ENCODE measurements at regions not wholly inside any gene's neighbourhood (a gene's known extent, or its start where the extent isn't known, plus 50 kb on each side); places are given as distances from the start of the nearest gene placed in this dataset.

- H3K23ac ChIP-seq (ENCODE audit: insufficient read length, low read depth, low read length): no peak overlapping the region
- no peak for TF ChIP-seq CTCF (conservative IDR thresholded peaks at IDR 0.05)
- Mint-ChIP-seq H3K4me3 (no peak overlapping the region), H3K9me3 (peaks cover 19 to 30% of the 10 kb centered on the region in 2 experiments), H3K27ac (no peak overlapping the region), H3K36me3 (ENCODE audit: insufficient read depth in 1 of 3, low read depth in 3 of 3) (peaks cover 7 to 10% (median 7%) of the 10 kb centered on the region in 3 experiments), H3K27me3 (ENCODE audit: low read depth) (peaks cover 6% of the 10 kb centered on the region), H3K4me1 (no peaks in the 10 kb centered on the region)
- H3K9ac ChIP-seq (ENCODE audit: extremely low read depth, insufficient read length, low read length): no peak overlapping the region
- no peak overlapping the region for H3K14ac ChIP-seq (ENCODE audit: insufficient read depth, low read length)
- H2BK20ac ChIP-seq (ENCODE audit: low read depth, low read length, poor library complexity, severe bottlenecking): no peak overlapping the region
- H2BK5ac ChIP-seq (ENCODE audit: insufficient read length, low read length): no peak overlapping the region
- H4K5ac ChIP-seq (ENCODE audit: insufficient read length, low read depth, low read length): no peak overlapping the region
- no peaks in the 10 kb centered on the region for H3K79me1 ChIP-seq (ENCODE audit: insufficient read depth, low read depth, low read length, poor library complexity, severe bottlenecking)
- no peak overlapping the region for H2BK120ac ChIP-seq (ENCODE audit: low read depth, low read length, poor library complexity, severe bottlenecking)
- no peaks in the 10 kb centered on the region for H3K9me3 ChIP-seq (ENCODE audit: control insufficient read depth, low read depth, low read length)
- no peak overlapping the region for H2BK12ac ChIP-seq (ENCODE audit: insufficient read length, low read depth, low read length)
- H3K27ac ChIP-seq (ENCODE audit: insufficient read length, low read depth, low read length): no peak overlapping the region
- H3K4me2 ChIP-seq (ENCODE audit: insufficient read depth, insufficient read length, low read length): no peak overlapping the region
- no peak overlapping the region for H2BK15ac ChIP-seq (ENCODE audit: low read depth, low read length)
- no peaks in the 10 kb centered on the region for H3K79me2 ChIP-seq (ENCODE audit: insufficient read depth, low read length)
- no peak overlapping the region for H3K56ac ChIP-seq (ENCODE audit: insufficient read length, low read depth, low read length)
- DNase-seq: no peak
- no peaks in the 10 kb centered on the region for H3K4me1 ChIP-seq (ENCODE audit: insufficient read depth, low read length)
- H4K91ac ChIP-seq (ENCODE audit: insufficient read length, low read depth, low read length): no peak overlapping the region
- H3T11ph ChIP-seq (ENCODE audit: low read length): no peak overlapping the region
- H3K27me3 ChIP-seq (ENCODE audit: insufficient read depth, low read length): no peaks in the 10 kb centered on the region
- H2AFZ ChIP-seq (ENCODE audit: low read length): no peak overlapping the region
- no peaks in the 10 kb centered on the region for H3K23me2 ChIP-seq (ENCODE audit: insufficient read length, low read depth, low read length, poor library complexity, severe bottlenecking)
- H3K18ac ChIP-seq (ENCODE audit: insufficient read length, low read depth, low read length): no peak overlapping the region
- no peak overlapping the region for H3K4ac ChIP-seq (ENCODE audit: low read depth, low read length)
- no peaks in the 10 kb centered on the region for H4K20me1 ChIP-seq (ENCODE audit: control insufficient read depth, insufficient read depth, insufficient read length)
- no peak overlapping the region for H2AK5ac ChIP-seq (ENCODE audit: insufficient read length, low read length)
- H4K8ac ChIP-seq (replicated peaks; ENCODE audit: insufficient read length, low read depth, low read length): no peak overlapping the region
Measured at GRCh38 chr15:72964135-72964534, 88.1 kb upstream of the NEO1 start.
